ENCODE measurements at regions not wholly inside any gene's neighbourhood (a gene's known extent, or its start where the extent isn't known, plus 50 kb on each side); places are given as distances from the start of the nearest gene placed in this dataset.

DNA sequence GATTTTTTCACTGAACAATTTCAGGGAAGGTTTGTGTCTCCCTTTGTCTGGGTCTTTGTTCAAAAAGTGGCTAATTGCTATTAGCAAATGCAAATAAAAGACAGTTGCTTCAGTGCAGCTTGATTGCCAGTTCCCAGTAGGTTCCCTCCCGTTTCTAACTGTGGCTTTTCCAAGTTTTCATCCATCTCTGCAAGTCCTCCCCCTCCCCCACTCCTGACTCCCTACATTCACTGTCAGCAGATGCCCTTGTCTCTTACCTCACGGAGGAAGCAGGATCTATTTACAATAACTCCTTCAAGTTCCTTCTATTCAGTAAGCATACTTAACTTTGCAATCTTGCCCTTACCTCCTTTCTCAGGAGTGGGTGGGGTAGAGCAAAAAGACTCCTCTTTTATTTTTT, 55.4 kb upstream of the SCEL start:
- no peak for DNase-seq

DNA sequence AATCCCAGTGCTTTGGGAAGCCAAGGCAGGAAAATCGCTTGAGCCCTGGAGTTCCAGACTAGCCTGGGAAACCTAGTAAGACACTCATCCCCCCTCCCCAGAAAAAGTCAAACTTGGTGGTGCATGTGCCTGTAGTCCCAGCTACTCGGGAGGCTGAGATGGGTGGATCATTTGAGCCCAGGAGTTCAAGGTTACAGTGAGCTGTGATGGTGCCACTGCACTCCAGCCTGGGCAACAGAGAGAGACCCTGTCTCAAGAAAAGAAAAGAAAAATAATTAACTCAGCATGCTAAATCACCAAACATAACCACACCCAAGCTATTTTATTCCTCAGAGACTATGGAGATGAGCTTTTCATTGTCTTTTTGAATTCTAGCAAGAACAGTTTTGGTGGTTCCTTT, 56.2 kb upstream of the SCEL start:
- no peak for DNase-seq

GRCh38 chr13:77477299-77477848, 58.1 kb upstream of the SCEL start:
- no peak for DNase-seq

- DNase-seq: no peak
Observed at GRCh38 chr13:77476456-77476855, 59.0 kb upstream of the SCEL start.

DNA sequence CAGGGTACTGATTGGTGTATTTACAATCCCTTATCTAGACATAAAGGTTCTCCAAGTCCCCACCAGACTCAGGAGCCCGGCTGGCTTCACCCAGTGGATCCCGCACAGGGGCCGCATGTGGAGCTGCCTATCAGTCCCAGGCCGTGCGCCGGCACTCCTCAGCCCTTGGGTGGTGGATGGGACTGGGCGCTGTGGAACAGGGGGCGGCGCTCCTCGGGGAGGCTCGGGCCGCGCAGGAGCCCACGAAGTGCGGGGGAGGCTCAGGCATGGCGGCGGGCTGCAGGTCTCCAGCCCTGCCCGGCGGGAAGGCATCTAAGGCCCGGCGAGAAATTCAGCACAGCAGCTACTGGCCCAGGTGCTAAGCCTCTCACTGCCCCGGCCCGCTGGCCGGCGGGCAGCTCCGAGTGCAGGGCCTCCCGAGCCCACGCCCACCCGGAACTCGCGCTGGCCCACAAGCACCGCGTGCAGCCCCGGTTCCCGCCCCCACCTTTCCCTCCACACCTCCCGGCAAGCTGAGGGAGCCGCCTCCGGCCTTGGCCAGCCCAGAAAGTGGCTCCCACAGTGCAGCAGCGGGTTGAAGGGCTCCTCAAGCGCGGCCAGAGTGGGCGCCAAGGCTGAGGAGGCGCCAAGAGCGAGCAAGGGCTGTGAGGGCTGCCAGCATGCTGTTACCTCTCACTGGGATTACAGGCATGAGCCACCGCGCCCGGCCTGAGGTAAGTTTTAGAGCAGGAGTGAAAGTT, 60.0 kb upstream of the SCEL start:
- DNase-seq: no peak

DNA sequence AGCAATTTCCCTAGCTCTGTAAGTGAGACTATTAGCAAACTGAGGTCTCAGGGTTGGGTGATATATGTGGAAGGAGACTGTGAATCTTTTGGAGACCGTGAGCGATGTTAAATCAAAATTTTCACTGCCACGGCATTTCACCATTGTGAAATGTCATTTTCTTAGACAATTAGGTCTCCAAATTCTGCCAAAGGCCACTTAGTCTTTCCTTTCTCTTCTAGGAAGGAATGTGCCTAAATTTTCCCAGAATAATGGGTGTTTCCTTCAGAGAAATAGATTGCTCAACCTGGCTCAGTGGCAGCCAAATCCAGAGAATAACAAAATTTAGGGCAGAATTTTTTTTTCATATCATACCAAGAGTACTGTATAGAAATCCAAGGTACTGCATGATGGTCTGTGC, 64.5 kb upstream of the SCEL start:
- no peak for DNase-seq

DNA sequence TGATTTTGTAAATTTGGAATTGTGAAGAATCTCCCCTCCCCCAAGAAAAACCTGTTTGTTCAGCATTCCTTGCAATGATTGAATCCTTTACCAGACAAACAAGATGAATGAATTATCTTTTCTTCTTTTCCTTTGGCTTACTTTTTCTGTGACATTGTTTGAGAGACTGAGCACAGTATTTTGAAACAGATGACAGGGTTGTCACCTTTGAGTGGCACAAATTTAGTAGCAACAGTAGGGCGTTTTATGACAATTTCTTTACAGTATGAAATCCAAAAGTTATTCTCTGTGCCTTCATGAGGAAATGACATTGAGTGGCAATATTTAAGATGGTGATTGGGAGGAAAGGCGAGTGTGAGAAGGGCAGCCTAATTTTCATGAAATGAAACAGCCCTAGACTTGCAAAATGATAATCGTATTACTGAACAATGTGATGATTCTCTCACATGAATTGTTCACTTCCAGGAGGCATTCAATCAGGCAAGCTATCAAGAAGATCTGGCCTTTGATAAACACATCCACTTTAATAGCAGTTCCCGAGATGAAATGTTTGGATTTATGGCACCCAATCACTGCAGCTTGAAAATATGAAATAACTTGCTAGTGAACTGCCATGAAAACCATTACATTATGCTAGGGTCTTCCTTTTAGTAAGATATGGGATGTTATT, 68.6 kb upstream of the SCEL start:
- no peak for DNase-seq

GRCh38 chr13:77465603-77466195, 69.8 kb upstream of the SCEL start:
- no peak for DNase-seq

DNA sequence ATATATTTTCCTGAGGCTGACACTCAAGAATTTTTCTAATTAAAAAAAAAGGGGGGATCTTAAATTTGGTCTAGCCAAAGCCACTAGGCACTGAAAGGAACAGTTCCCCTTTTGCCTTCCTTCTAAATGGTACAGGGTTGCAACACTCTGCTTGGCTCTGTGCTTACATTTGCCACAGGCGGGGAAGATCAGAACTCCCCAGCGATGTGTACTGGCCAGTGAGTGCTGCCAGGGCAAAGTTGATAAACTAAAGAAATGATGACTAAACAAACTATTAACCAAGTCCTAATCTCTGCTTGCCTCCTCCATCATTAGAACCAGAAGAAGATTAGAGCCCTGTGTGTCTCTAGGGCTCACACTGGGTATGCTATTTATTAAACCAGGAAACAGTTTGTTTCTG, 75.3 kb upstream of the SCEL start:
- DNase-seq: peak; percentile 37

DNA sequence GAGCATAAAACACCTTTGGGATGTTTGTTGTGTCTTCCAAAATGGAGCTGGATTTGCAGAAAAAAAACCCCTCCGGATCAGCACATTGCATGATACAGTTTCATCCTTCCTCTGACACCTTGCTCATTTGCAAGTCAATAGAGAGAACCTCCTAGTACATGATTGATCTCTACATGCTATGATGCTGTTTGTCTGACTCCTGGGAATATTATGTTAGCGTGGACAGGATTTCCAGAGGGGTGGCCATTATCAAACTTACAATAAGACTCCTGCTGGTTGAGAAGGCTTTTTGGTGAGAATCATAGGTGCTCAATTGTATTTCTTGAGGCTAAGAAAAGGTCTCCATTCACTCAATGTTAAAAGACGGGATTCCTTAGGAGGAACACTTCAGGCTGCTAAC, 75.9 kb upstream of the SCEL start:
- no peak for DNase-seq

- no peak for DNase-seq
Observed at GRCh38 chr13:77458736-77459135, 76.8 kb upstream of the SCEL start.

- DNase-seq: no peak
Observed at GRCh38 chr13:77457966-77458365, 77.5 kb upstream of the SCEL start.

DNA sequence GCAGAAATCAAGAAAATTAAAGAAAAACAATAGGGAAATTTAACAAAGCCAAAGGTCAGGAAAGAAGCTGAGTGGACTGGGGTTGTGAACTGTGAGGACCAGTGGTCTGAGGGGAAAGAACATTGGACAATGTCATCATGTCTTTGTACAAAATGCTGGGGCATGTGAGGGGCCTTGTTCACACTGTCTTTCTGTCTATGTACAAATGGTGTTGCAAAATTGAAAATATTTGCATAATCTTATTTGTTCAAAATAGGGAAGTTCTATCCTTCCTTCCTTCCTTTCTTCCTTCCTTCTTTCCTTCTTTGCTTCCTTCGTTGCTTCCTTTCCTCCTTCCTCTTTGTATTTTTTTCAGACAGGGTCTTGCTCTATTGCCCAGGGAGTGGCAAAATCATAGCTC, 79.2 kb upstream of the SCEL start:
- DNase-seq: no peak

DNA sequence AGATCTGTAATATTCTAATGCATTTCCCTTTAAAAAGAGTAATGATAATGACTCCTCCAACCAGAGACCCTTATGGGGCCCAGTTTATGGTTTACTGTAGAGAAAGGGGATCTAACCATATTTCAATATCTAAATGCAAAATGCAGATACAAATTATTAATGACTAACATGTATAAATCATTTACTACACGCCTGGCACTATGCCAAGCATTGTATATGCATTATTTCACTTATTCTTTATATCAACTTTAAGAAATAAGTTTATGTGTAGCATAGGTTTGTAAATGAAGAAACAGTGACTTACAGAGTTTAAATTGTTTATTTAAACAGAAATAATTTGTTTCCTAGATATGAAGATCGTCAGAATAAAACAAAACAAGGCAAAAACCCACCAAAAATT, 86.2 kb upstream of the SCEL start:
- no peak for DNase-seq

- peak; percentile 8 for DNase-seq
Observed at GRCh38 chr13:77448689-77449088, 86.8 kb upstream of the SCEL start.

- DNase-seq: no peak
Observed at GRCh38 chr13:77443511-77443910, 92.0 kb upstream of the SCEL start.

GRCh38 chr13:77437267-77437666, 98.2 kb upstream of the SCEL start:
- no peak for DNase-seq

GRCh38 chr13:77434289-77434688, 101.2 kb upstream of the SCEL start:
- DNase-seq: no peak

GRCh38 chr13:77431449-77431848, 104.1 kb upstream of the SCEL start:
- no peak for DNase-seq

- DNase-seq: no peak
Observed at GRCh38 chr13:77430377-77430951, 103.6 kb upstream of the MYCBP2 start.

DNA sequence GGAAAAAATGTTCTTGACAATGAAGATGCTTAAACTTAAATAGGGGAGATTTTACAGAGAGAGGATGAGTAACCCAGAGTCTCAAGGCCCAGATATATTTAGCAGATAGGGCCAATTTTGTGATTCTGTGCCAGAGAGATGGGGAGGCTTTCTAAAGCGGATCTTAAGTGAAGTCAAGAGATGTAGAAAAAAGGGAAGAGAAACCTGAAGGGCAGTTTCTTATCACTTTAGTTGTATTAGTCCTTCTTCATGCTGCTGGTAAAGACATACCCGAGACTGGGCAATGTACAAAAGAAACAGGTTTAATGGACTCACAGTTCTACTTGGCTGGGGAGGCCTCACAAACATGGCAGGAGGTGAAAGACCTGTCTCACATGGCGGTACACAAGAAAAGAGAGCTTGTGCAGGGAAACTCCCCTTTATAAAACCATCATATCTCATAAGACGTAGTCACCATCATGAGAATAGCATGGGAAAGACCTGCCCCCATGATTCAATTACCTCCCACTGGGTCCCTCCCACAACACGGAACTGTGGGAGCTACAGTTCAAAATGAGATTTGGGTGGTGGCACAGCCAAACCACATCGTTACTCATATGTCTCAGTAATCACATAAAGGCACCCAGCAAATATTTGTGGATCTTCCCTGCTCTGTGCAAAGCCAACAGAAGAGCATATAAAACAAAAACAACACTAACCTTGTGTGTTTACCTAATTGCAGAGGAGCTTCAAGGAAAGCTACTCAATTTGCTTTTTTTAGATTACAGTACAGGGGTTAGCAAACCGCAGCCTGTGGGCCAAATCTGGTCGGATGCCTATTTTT, 102.6 kb upstream of the MYCBP2 start:
- peak; percentile 1 for DNase-seq

GRCh38 chr13:77425705-77426104, 98.8 kb upstream of the MYCBP2 start:
- DNase-seq: no peak

DNA sequence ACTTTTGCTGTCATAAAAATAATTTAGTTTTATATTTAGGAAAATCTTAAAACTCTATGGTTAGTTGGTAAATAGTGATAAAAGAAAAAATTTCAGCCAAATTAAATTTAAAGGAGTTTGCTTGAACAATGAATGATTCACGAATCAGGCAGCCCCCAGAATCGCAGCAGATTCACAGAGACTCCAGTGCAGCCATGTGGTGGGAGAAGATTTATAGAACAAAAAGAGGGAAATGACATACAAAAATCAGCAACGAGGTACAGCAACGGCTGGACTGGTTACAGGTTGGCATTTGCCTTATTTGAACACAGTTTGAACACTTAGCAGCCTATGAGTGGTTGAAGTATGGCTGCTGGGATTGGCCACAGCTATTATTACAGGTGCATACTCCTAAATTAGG, 96.4 kb upstream of the MYCBP2 start:
- no peak for DNase-seq
